SK-N-SH treated with all-trans-retinoic acid at 6 μM for 48 hours (cell line): ENCODE measurements at regions not wholly inside any gene's neighbourhood (a gene's known extent, or its start where the extent isn't known, plus 50 kb on each side); places are given as distances from the start of the nearest gene placed in this dataset.

Experiments used
- CSRNP3 ChIP-seq: fragments of 250-450 bp; sonication (Bioruptor Pico); IDR thresholded peaks from 2 replicates; pipeline ENCODE4 v1.5.1; 2021; ENCODE audit warnings: mild to moderate bottlenecking, moderate library complexity
- OSR1 ChIP-seq: fragments of 250-450 bp; sonication (Bioruptor Pico); IDR thresholded peaks from 2 replicates; pipeline ENCODE4 v1.8.0; 2022; ENCODE audit warnings: moderate library complexity, mild to moderate bottlenecking, inconsistent platforms
- ZNF70 ChIP-seq: fragments of 450-650 bp; formaldehyde crosslinking; IDR thresholded peaks from 2 replicates; pipeline ENCODE4 v1.5.0; 2020; ENCODE audit warnings: mild to moderate bottlenecking, moderate library complexity
- TF ChIP-seq, protein P1 (sequence below): fragments of 250-450 bp; sonication (Bioruptor Pico); IDR thresholded peaks from 2 replicates; pipeline ENCODE4 v1.8.0; 2020; ENCODE audit warnings: mild to moderate bottlenecking, moderate library complexity, borderline replicate concordance

- TF ChIP-seq CSRNP3 (CRISPR knock-in tag), result no peak
- TF ChIP-seq OSR1 (CRISPR knock-in tag), result no peak
- TF ChIP-seq ZNF70 (CRISPR knock-in tag), result no peak
- TF ChIP-seq, protein P1, sequence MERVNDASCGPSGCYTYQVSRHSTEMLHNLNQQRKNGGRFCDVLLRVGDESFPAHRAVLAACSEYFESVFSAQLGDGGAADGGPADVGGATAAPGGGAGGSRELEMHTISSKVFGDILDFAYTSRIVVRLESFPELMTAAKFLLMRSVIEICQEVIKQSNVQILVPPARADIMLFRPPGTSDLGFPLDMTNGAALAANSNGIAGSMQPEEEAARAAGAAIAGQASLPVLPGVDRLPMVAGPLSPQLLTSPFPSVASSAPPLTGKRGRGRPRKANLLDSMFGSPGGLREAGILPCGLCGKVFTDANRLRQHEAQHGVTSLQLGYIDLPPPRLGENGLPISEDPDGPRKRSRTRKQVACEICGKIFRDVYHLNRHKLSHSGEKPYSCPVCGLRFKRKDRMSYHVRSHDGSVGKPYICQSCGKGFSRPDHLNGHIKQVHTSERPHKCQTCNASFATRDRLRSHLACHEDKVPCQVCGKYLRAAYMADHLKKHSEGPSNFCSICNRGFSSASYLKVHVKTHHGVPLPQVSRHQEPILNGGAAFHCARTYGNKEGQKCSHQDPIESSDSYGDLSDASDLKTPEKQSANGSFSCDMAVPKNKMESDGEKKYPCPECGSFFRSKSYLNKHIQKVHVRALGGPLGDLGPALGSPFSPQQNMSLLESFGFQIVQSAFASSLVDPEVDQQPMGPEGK, result no peak
Observed at GRCh38 chr16:54434859-54435258, 148.3 kb upstream of the IRX3 start.
